HK-2 (cell line): ENCODE measurements at regions not wholly inside any gene's neighbourhood (a gene's known extent, or its start where the extent isn't known, plus 50 kb on each side); places are given as distances from the start of the nearest gene placed in this dataset.
"Not testable (repeated sequence)": the region's sequence is repeated elsewhere in the genome, so short reads cannot be mapped to it uniquely, and the experiment has no call there.

Experiments used
- DNase-seq: peaks from one replicate; pipeline ENCODE4 v3.0.0-alpha.2; 2018; ENCODE audit not compliant: unreplicated experiment

GRCh38 chr13:24995225-24995804, 100.6 kb upstream of the PABPC3 start:
- peak; percentile 19 for DNase-seq

GRCh38 chr13:24997367-24997967, 98.5 kb upstream of the PABPC3 start:
- no peak for DNase-seq

- no peak for DNase-seq
These were observed 97.5 kb upstream of the PABPC3 start for GRCh38 chr13:24998433-24998832.

GRCh38 chr13:25001476-25002206, 94.3 kb upstream of the PABPC3 start:
- DNase-seq, result no peak

GRCh38 chr13:25002311-25002710, 93.6 kb upstream of the PABPC3 start:
- DNase-seq, result peak; percentile 42

GRCh38 chr13:25004489-25004888, 91.4 kb upstream of the PABPC3 start:
- DNase-seq, result not testable (repeated sequence)

GRCh38 chr13:25005050-25005497, 90.9 kb upstream of the PABPC3 start:
- DNase-seq, result not testable (repeated sequence)

- not testable (repeated sequence) for DNase-seq
These were observed 88.5 kb upstream of the PABPC3 start for GRCh38 chr13:25007389-25007788.

GRCh38 chr13:25014398-25014973, 81.5 kb upstream of the PABPC3 start:
- not testable (repeated sequence) for DNase-seq

- not testable (repeated sequence) for DNase-seq
These were observed 78.8 kb upstream of the PABPC3 start for GRCh38 chr13:25017176-25017575.

GRCh38 chr13:25017808-25018728, 77.9 kb upstream of the PABPC3 start:
- DNase-seq, result peak; percentile 51

GRCh38 chr13:25018729-25019115, 77.2 kb upstream of the PABPC3 start:
- no peak for DNase-seq

- not testable (repeated sequence) for DNase-seq
These were observed 76.2 kb upstream of the PABPC3 start for GRCh38 chr13:25019741-25020140.

GRCh38 chr13:25024175-25024574, 71.8 kb upstream of the PABPC3 start:
- no peak for DNase-seq

- DNase-seq, result no peak
These were observed 63.8 kb upstream of the PABPC3 start for GRCh38 chr13:25032160-25032559.

- no peak for DNase-seq
These were observed 61.8 kb upstream of the PABPC3 start for GRCh38 chr13:25034173-25034572.

- peak; percentile 28 for DNase-seq
These were observed 58.7 kb upstream of the PABPC3 start for GRCh38 chr13:25037057-25037813.

GRCh38 chr13:25042151-25042865, 53.6 kb upstream of the PABPC3 start:
- no peak for DNase-seq

GRCh38 chr13:25044071-25044470, 51.9 kb upstream of the PABPC3 start:
- DNase-seq, result no peak
